ENCODE measurements at regions not wholly inside any gene's neighbourhood (a gene's known extent, or its start where the extent isn't known, plus 50 kb on each side); places are given as distances from the start of the nearest gene placed in this dataset.
"Not testable (repeated sequence)": the region's sequence is repeated elsewhere in the genome, so short reads cannot be mapped to it uniquely, and the experiment has no call there.

DNA sequence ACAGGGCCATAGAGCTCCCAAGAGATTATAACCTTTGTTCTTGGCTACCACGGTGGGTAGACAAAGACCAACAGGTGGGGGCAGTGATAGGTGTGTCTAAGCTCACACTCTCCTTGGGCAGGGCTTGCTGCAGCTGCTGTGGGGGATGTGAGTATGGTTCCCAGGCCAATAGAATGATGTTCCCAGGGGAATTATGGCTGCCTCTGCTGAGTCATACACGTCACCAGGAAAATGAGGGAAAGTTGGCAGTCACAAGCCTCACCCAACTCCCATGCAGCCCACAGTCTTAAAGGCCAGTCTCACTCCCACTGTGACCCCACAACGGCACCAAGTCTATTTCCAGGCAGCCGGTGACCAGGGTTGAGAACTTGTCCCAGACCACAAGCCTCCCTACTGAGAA, 453.4 kb upstream of the PODXL start:
- no peak for DNase-seq (ENCODE audit: extremely low spot score)
- no peak for TF ChIP-seq L3MBTL2 (conservative IDR thresholded peaks at IDR 0.05)
- TF ChIP-seq FOXA1 (IDR thresholded peaks at IDR 0.05): no peak
- TF ChIP-seq FOXK2 (IDR thresholded peaks at IDR 0.05): no peak
- TF ChIP-seq, protein P1, sequence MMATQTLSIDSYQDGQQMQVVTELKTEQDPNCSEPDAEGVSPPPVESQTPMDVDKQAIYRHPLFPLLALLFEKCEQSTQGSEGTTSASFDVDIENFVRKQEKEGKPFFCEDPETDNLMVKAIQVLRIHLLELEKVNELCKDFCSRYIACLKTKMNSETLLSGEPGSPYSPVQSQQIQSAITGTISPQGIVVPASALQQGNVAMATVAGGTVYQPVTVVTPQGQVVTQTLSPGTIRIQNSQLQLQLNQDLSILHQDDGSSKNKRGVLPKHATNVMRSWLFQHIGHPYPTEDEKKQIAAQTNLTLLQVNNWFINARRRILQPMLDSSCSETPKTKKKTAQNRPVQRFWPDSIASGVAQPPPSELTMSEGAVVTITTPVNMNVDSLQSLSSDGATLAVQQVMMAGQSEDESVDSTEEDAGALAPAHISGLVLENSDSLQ (IDR thresholded peaks at IDR 0.05): no peak
- ChIA-PET POLR2A (no interaction called here), CTCF (interaction anchor here (1.3 kb wide), 1 partner anchor 14 kb away, joined by 7 read pairs; no protein-coding TSS in a partner anchor)

DNA sequence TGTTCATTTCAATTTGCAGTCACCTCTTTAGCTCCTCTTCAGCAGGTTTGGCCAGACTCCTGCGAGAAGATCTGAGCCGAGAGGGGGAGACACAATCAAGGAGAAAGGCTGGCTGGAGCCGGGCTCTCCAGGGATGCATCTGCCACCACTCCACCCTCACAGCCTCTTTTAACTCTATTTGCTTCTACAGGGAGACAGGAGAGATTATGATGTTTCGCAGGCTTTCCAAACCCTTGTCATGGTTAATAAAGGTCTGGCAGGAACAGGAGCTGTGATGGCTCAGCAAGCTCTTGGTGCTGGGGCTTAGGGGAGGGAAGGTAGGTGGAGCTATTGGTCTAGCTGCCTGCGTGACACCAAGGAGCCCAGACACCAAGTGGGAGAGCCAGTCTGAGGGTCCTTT, 448.1 kb upstream of the PODXL start:
- DNase-seq (ENCODE audit: extremely low spot score): no peak
- CTCF ChIA-PET: interaction anchor here (0.7 to 1.3 kb wide), 2 partner anchors 45 to 50 kb away, joined by 3 read pairs; no protein-coding TSS in a partner anchor
- POLR2A ChIA-PET: no interaction called here
- TF ChIP-seq FOXK2 (IDR thresholded peaks at IDR 0.05) (no peak), SUZ12 (IDR thresholded peaks at IDR 0.05) (no peak), BHLHE40 (IDR thresholded peaks at IDR 0.05; ENCODE audit: borderline replicate concordance) (no peak), HDGF (IDR thresholded peaks at IDR 0.05; ENCODE audit: borderline replicate concordance) (no peak), FOXA1 (IDR thresholded peaks at IDR 0.05) (no peak), LEF1 (IDR thresholded peaks at IDR 0.05; ENCODE audit: borderline replicate concordance) (no peak), L3MBTL2 (conservative IDR thresholded peaks at IDR 0.05) (no peak), TARDBP (IDR thresholded peaks at IDR 0.05) (no peak), ARNT (IDR thresholded peaks at IDR 0.05) (no peak), CTBP1 (IDR thresholded peaks at IDR 0.05; ENCODE audit: borderline replicate concordance) (no peak), ZNF384 (IDR thresholded peaks at IDR 0.05) (no peak), ELF4 (IDR thresholded peaks at IDR 0.05) (no peak), SP1 (IDR thresholded peaks at IDR 0.05) (no peak), NFRKB (IDR thresholded peaks at IDR 0.05) (no peak)
- TF ChIP-seq, protein P1 (IDR thresholded peaks at IDR 0.05): no peak

DNA sequence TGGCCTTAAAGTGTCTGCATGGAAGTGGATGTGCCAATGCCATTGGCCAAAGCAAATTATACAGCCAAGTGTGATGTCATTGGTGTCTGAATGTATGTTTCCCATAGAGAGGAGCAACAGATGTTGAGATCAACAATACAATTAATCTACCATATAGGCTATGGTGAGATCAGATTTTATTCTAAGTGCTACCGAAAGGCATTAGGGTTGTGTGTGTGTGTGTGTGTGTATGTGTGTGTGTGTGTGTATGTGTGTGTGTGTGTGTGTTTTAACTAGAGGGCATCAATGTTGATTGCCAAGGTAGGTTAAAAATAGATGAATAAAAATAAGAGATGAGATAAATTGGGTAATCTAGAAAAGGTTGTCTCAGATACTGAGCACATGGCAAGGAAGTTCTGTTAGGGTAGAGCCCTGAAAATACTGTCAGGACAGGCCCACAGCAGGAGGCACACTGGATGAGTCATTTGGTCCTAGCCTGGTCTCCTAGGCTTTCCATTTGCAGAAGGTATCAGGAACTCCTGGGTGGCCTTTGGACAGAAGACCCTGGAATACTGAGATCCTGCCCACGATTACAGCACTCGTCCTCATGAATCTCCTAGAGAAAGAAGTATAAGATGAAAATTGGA, 446.0 kb upstream of the PODXL start:
- ChIA-PET CTCF (no interaction called here), POLR2A (no interaction called here)
- no peak for TF ChIP-seq ZNF384 (IDR thresholded peaks at IDR 0.05)
- TF ChIP-seq L3MBTL2 (conservative IDR thresholded peaks at IDR 0.05): no peak
- no peak for DNase-seq (ENCODE audit: extremely low spot score)

DNA sequence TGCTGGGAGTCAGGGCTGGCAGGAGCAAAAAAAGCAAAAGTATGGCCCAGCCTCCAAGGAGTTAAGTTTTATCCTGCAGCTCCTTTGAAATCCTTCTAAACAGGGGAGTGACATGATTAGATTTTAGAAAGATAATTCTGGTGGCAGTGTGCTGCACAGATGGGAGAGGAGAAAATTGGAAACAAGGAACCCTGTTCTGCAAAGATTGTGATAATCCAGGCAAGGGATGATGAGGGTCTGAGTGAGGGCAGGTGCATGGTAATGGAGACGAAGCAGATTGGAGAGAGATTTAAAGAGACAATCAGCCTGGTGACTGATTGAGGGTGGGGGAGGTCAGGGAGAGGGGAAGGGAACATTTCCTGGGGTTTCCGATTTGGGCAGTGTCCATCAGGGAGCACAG, 444.7 kb upstream of the PODXL start:
- CTCF ChIA-PET: no interaction called here
- no peak for DNase-seq (ENCODE audit: extremely low spot score)
- POLR2A ChIA-PET: no interaction called here
- no peak for TF ChIP-seq LEF1 (IDR thresholded peaks at IDR 0.05; ENCODE audit: borderline replicate concordance)
- TF ChIP-seq, protein P1 (IDR thresholded peaks at IDR 0.05): no peak
- TF ChIP-seq ZNF384 (IDR thresholded peaks at IDR 0.05): no peak
- TF ChIP-seq FOXM1 (IDR thresholded peaks at IDR 0.05; ENCODE audit: borderline replicate concordance): no peak
- no peak for TF ChIP-seq FOXK2 (IDR thresholded peaks at IDR 0.05)
- no peak for TF ChIP-seq NFRKB (IDR thresholded peaks at IDR 0.05)
- TF ChIP-seq SUZ12 (IDR thresholded peaks at IDR 0.05): no peak
- no peak for TF ChIP-seq L3MBTL2 (conservative IDR thresholded peaks at IDR 0.05)
- no peak for TF ChIP-seq TARDBP (IDR thresholded peaks at IDR 0.05)
- no peak for TF ChIP-seq SP1 (IDR thresholded peaks at IDR 0.05)
- TF ChIP-seq ELF4 (IDR thresholded peaks at IDR 0.05): no peak
- TF ChIP-seq CTBP1 (IDR thresholded peaks at IDR 0.05; ENCODE audit: borderline replicate concordance): no peak
- no peak for TF ChIP-seq HDGF (IDR thresholded peaks at IDR 0.05; ENCODE audit: borderline replicate concordance)
- no peak for TF ChIP-seq FOXA1 (IDR thresholded peaks at IDR 0.05)
- no peak for TF ChIP-seq ARNT (IDR thresholded peaks at IDR 0.05)
- no peak for TF ChIP-seq BHLHE40 (IDR thresholded peaks at IDR 0.05; ENCODE audit: borderline replicate concordance)

DNA sequence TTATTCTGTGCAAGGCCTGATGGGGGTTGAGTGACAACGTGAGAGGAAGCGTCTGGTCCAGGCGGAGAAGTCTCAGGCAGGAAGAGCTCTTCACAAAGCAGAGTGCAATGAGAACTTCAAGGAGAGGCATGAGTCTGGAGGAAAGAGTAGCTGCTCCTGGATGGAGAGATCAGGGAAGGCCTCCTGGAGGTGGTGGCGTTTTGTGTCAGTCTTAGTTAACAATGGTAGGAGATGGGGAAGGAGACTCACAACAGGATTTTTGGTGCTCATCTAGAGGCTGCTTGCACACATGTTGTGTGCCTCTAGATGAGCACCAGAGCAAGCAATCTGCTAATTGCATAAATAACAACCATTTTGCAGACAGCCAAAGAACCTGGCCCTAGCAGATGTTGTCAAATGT, 442.8 kb upstream of the PODXL start:
- TF ChIP-seq FOXK2 (IDR thresholded peaks at IDR 0.05): no peak
- TF ChIP-seq, protein P1 (IDR thresholded peaks at IDR 0.05): no peak
- no peak for TF ChIP-seq FOXA1 (IDR thresholded peaks at IDR 0.05)
- no peak for TF ChIP-seq TARDBP (IDR thresholded peaks at IDR 0.05)
- TF ChIP-seq HDGF (IDR thresholded peaks at IDR 0.05; ENCODE audit: borderline replicate concordance): no peak
- no peak for TF ChIP-seq NFRKB (IDR thresholded peaks at IDR 0.05)
- TF ChIP-seq BHLHE40 (IDR thresholded peaks at IDR 0.05; ENCODE audit: borderline replicate concordance): no peak
- TF ChIP-seq FOXM1 (IDR thresholded peaks at IDR 0.05; ENCODE audit: borderline replicate concordance): no peak
- no peak for TF ChIP-seq ZNF384 (IDR thresholded peaks at IDR 0.05)
- TF ChIP-seq ARNT (IDR thresholded peaks at IDR 0.05): no peak
- TF ChIP-seq CTBP1 (IDR thresholded peaks at IDR 0.05; ENCODE audit: borderline replicate concordance): no peak
- TF ChIP-seq SP1 (IDR thresholded peaks at IDR 0.05): no peak
- TF ChIP-seq ELF4 (IDR thresholded peaks at IDR 0.05): no peak
- no peak for TF ChIP-seq LEF1 (IDR thresholded peaks at IDR 0.05; ENCODE audit: borderline replicate concordance)
- ChIA-PET POLR2A (no interaction called here), CTCF (no interaction called here)
- no peak for DNase-seq (ENCODE audit: extremely low spot score)

DNA sequence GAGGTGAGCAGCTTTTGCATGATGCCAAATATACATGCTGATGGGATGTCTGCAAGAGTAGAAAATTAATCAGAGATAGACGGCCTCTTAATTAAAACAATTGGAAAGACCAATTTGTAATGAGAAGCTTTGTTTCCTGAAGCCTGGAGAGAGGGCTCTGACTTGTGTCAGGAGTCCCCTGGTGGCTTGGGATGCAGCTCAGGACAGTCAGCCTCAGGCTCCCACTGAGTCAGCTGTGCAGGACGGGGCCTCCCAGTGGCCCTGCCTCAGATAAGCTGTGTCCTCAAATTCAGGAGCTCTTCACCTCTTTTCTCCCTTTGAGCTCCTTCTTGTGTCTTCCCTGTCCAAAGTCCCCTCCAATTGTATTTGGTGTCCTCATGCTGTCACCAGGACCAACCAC, 438.9 kb upstream of the PODXL start:
- DNase-seq (ENCODE audit: extremely low spot score): no peak
- ChIA-PET POLR2A (no interaction called here), CTCF (interaction anchor here (0.7 kb wide), 1 partner anchor 571 kb away, joined by 5 read pairs; no protein-coding TSS in a partner anchor)
- TF ChIP-seq, protein P1 (IDR thresholded peaks at IDR 0.05): no peak
- no peak for TF ChIP-seq FOXK2 (IDR thresholded peaks at IDR 0.05)
- TF ChIP-seq HDGF (IDR thresholded peaks at IDR 0.05; ENCODE audit: borderline replicate concordance): no peak
- no peak for TF ChIP-seq FOXM1 (IDR thresholded peaks at IDR 0.05; ENCODE audit: borderline replicate concordance)
- no peak for TF ChIP-seq ARNT (IDR thresholded peaks at IDR 0.05)
- TF ChIP-seq LEF1 (IDR thresholded peaks at IDR 0.05; ENCODE audit: borderline replicate concordance): no peak
- no peak for TF ChIP-seq L3MBTL2 (conservative IDR thresholded peaks at IDR 0.05)
- no peak for TF ChIP-seq FOXA1 (IDR thresholded peaks at IDR 0.05)
- TF ChIP-seq SUZ12 (IDR thresholded peaks at IDR 0.05): no peak
- TF ChIP-seq CTBP1 (IDR thresholded peaks at IDR 0.05; ENCODE audit: borderline replicate concordance): no peak
- TF ChIP-seq TARDBP (IDR thresholded peaks at IDR 0.05): no peak
- no peak for TF ChIP-seq NFRKB (IDR thresholded peaks at IDR 0.05)
- TF ChIP-seq ZNF384 (IDR thresholded peaks at IDR 0.05): no peak
- TF ChIP-seq SP1 (IDR thresholded peaks at IDR 0.05): no peak
- no peak for TF ChIP-seq BHLHE40 (IDR thresholded peaks at IDR 0.05; ENCODE audit: borderline replicate concordance)
- no peak for TF ChIP-seq ELF4 (IDR thresholded peaks at IDR 0.05)

DNA sequence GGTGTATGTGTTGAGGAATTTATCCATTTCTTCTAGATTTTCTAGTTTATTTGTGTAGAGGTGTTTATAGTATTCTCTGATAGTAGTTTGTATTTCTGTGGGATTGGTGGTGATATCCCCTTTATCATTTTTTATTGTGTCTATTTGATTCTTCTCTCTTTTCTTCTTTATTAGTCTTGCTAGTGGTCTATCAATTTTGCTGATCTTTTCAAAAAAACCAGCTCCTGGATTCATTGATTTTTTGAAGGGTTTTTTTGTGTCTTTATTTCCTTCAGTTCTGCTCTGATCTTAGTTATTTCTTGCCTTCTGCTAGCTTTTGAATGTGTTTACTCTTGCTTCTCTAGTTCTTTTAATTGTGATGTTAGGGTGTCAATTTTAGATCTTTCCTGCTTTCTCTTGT, 424.6 kb upstream of the PODXL start:
- POLR2A ChIA-PET; DNase-seq (ENCODE audit: extremely low spot score); CTCF ChIA-PET: not testable (repeated sequence)

DNA sequence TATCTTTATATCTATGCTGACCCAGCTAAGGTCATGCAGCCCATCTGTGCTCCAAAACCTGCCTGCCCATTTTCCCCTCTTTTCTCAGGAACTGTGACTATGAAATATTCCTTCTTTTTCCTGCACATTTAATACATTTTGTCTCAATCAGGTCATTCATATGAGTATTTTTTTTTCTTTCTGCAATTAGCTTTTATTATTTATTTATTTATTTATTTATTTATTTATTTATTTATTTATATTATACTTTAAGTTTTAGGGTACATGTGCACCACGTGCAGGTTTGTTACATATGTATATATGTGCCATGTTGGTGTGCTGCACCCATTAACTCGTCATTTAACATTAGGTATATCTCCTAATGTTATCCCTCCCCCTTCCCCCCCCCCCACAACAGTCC, 421.7 kb upstream of the PODXL start:
- DNase-seq (ENCODE audit: extremely low spot score); POLR2A ChIA-PET: not testable (repeated sequence)
- CTCF ChIA-PET: interaction anchor here (0.6 kb wide), 1 partner anchor 64 kb away, joined by 3 read pairs; no protein-coding TSS in a partner anchor
